Astrocyte of the cerebellum (primary cell): ENCODE measurements at regions not wholly inside any gene's neighbourhood (a gene's known extent, or its start where the extent isn't known, plus 50 kb on each side); places are given as distances from the start of the nearest gene placed in this dataset.

Experiments
- DNase-seq: peaks from one replicate; pipeline ENCODE4 v3.0.0-alpha.2; 2011; ENCODE audit warnings: low read depth
- H3K4me3 ChIP-seq: 2 replicates; pipeline ENCODE4 v1.5.1; 2011; ENCODE audit warnings: mild to moderate bottlenecking, low read depth, low read length, moderate library complexity
- in situ Hi-C: cut with HindIII; loops from 2 replicates; pipeline ENCODE4 v1.10.0; 2017; ENCODE audit warnings: low sequenced_read_pairs
- TF ChIP-seq, protein P1 (sequence below): IDR thresholded peaks from 2 replicates; pipeline ENCODE4 v1.5.1; 2012; ENCODE audit warnings: low read length, low read depth, moderate library complexity, mild to moderate bottlenecking; ENCODE audit errors: missing control alignments

DNA sequence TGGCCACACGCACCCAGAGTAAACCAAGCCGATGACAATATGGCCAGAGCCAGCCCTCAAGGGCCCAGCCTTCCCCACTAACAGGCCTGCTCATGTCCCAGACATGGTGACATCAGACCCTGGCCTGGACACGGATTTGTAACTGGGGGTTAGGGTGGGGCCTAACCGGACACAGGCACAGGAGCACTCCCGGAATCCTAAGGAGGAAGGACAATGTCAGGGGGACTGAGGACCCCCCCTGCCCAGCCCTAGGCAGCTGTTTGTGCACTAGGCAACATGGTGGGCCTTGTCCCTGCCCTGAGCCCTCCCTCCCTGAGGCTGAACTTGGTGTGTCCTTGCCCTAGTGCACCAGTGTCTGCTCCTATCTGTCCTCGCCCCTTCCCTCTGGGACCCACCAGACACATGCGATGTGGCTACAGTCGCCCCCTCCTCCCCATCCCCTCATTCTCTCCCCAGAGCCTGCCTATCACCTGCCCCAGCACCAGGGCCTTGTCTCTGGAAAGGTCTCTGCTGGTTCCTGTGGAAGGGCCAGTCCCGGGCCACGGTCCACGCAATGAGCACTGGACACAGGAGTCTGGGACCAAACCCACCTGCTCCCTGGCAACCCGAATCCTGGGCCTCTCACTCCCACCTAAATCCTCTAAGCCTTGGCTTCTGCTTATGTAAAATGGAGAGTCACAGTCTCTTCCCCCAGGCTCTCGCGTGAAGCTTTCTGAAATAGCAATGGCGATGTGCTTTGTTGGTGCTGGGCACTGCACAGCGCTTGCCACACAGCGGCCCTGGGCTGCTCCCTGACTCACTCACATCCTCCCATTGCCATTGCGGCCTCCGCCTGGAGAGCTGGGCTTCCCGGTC lies 76.5 kb upstream of the RAB6C start:
- in situ Hi-C loops = no loop called here
- TF ChIP-seq, protein P1, sequence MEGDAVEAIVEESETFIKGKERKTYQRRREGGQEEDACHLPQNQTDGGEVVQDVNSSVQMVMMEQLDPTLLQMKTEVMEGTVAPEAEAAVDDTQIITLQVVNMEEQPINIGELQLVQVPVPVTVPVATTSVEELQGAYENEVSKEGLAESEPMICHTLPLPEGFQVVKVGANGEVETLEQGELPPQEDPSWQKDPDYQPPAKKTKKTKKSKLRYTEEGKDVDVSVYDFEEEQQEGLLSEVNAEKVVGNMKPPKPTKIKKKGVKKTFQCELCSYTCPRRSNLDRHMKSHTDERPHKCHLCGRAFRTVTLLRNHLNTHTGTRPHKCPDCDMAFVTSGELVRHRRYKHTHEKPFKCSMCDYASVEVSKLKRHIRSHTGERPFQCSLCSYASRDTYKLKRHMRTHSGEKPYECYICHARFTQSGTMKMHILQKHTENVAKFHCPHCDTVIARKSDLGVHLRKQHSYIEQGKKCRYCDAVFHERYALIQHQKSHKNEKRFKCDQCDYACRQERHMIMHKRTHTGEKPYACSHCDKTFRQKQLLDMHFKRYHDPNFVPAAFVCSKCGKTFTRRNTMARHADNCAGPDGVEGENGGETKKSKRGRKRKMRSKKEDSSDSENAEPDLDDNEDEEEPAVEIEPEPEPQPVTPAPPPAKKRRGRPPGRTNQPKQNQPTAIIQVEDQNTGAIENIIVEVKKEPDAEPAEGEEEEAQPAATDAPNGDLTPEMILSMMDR = no peak

DNA sequence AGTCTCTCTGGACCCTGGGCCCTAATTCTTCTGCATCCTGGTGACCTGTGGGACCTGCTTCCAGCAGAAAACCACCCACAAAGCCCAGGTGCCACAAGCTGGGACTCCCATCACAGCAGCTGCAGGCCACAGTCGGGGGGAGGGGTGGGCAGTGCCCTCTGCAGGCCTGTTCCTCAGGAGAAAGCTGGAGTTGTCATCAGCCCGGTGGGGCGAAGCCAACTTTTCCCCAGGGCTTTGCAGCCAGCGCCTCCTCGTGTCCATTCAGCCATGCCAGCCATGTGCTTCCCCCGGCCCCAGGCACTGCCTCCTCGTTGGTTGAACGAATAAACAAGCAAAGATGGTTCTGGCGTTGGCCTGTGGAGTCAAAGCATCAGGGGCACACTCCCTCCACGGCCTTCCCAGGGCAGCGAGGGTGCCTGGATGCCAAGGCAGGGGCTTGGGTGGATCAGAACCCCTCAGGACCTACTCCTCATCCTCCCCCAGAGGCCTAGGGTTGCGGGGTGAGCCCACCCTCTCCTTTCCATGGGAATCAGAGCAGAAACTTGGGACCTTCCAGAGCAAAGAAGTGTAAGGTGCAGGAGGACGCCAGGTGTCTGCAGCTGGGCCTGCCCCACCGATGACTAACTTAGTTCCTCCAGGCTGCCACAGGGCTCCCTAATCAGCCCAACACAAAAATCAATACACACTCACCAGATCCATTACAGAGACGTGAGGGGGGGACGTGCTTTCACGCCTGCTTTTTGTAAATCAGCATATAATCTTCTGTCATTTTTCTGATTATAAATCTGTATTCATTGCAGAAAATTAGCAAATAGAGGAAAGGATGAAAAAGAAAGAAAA lies 75.7 kb upstream of the RAB6C start:
- TF ChIP-seq, protein P1 = no peak
- DNase-seq = no peak
- H3K4me3 ChIP-seq = no peak overlapping the region
- in situ Hi-C loops = no loop called here

More for the DNA sequence above, 76.5 kb upstream of the RAB6C start:
- DNase-seq = no peak
- no peak overlapping the region for H3K4me3 ChIP-seq

DNA sequence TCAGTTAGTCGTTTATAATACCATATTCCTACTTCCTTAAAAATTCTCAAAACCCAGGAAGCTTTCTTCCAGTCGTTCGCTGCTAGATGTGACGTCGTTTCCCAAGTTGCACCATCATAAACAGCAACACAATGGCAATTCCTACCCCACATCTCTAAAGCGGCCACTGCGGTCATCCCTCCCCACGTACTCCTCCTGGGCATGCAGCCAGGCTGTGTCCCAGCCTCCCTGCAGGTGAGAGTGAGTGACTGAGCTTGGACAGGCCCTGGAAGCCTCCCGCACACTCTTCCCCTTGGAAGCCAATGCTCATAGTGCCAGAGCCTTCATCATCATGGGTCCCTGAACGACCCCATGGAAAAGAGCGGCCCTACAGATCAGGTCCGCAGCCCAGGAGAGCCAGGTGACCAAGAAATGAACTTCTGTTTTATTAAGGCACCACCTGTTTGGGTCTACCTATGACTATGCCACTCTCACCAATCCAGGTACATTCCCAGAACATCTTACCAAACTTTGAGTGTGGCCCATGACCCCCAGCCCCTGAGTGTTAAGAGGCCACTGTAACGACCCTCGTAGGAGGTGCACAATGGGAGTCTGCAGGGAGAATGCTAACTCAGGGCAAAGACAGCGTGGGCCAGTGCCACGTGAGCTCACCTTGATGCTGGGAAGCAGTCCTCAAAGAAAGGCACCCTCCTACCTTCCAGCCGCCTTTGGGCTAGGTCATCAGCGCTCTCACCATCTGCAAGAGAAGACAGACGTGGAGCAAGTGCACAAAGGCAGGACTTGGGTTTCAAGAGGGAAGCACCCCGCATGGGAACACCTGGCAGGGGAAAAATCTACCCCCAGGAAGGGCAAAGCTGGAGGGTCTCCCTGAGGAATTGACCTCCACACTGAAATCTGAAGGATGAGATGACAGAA lies 74.7 kb upstream of the RAB6C start:
- no peak for DNase-seq
- in situ Hi-C loops = no loop called here
- TF ChIP-seq, protein P1 = no peak
- H3K4me3 ChIP-seq = no peak overlapping the region

DNA sequence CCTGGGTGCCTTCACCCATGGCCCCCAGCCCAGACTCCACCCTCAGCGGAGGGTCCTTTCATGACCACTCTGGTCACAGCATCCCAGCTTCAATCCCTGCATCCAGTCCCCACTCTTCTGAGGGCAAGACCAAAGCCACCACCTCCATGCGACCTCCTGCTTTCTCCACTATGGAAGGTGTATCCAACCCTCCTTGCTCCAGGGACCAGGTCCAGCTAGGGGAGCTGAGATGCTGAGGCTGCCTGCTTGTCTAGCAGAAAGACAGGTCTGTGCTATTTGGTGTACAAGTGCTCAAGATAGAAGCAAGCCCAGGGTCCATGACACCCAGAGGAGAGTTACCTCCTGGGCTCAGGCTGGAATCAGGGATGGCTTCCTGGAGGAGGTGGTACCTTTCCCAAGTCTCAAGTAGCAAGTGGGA lies 73.8 kb upstream of the RAB6C start:
- DNase-seq = no peak
- H3K4me3 ChIP-seq = no peak overlapping the region
- TF ChIP-seq, protein P1 = no peak
- in situ Hi-C loops = no loop called here

DNA sequence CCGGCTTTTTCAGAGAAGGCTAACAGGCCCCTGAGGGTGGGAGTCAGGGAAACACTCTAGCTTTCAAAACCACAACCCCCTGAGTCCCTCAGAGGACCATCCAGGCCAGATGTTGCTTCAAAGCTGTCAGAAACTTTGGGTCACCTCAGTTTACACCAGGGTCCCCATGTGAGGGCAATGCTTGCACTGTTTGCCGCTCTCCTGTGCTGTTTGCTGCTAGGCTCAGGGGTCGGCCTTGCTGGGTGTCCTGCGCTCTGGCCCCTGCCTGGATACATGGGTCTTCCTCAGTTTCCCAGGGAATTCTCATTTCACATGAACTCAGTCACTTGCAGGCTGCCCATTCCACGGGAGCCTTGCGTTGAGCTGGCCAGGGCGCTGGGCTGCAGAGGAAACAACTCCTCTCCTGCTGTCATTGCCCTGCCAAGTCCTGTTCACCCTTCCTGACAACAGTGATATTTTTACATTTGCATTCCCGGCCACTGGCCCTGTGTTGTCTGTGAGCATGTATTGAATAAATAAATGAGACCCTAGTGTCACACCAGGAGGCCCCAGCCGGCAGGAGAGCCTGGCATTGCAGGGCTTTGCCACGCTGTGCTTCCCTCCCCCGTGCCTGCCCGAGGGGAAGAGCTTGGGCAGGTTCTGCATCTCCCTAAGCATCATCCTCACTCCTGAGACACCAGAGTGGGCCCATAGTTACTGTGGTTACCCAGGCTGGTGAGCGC lies 73.2 kb upstream of the RAB6C start:
- no peak overlapping the region for H3K4me3 ChIP-seq
- DNase-seq = no peak
- TF ChIP-seq, protein P1 = no peak
- in situ Hi-C loops = no loop called here
